HL-60 (cell line): ENCODE measurements at regions not wholly inside any gene's neighbourhood (a gene's known extent, or its start where the extent isn't known, plus 50 kb on each side); places are given as distances from the start of the nearest gene placed in this dataset.

Source experiments
- DNase-seq, 2 experiments: peaks; one replicate each; pipeline ENCODE4 v3.0.0-alpha.2; 2010 to 2020; ENCODE audit warnings: low read depth in 1 of 2, low spot score in 1 of 2
- H3K27ac ChIP-seq: fragments of 250-450 bp; sonication (Bioruptor Pico); replicated peaks from 2 replicates; pipeline ENCODE4 v1.5.1; 2020; ENCODE audit warnings: mild to moderate bottlenecking, moderate library complexity
- H3K27me3 ChIP-seq: fragments of 250-450 bp; sonication (Bioruptor Pico); 2 replicates; pipeline ENCODE4 v1.5.1; 2021; ENCODE audit warnings: mild to moderate bottlenecking, moderate library complexity; ENCODE audit not compliant: insufficient read depth, poor library complexity, severe bottlenecking
- H3K4me3 ChIP-seq: replicated peaks from 2 replicates; pipeline ENCODE4 v1.5.1; 2011; ENCODE audit warnings: mild to moderate bottlenecking, control low read depth, low read length; ENCODE audit not compliant: insufficient read depth
- CTCF ChIP-seq: IDR thresholded peaks from one replicate; pipeline ENCODE4 v1.5.1; 2011; ENCODE audit warnings: low read length, control low read depth, inconsistent platforms; ENCODE audit not compliant: insufficient read depth
- GABPA ChIP-seq: IDR thresholded peaks from 2 replicates; pipeline ENCODE4 v1.6.1; 2012; ENCODE audit warnings: low read depth
- POLR2AphosphoS5 ChIP-seq: IDR thresholded peaks from 2 replicates; pipeline ENCODE4 v1.6.1; 2012; ENCODE audit warnings: low read depth
- REST ChIP-seq: IDR thresholded peaks from 2 replicates; pipeline ENCODE4 v1.6.1; 2012; ENCODE audit warnings: low read depth; ENCODE audit not compliant: insufficient replicate concordance
- SPI1 ChIP-seq: IDR thresholded peaks from 2 replicates; pipeline ENCODE4 v1.6.1; 2012; ENCODE audit warnings: low read depth, mild to moderate bottlenecking, borderline replicate concordance

- TF ChIP-seq CTCF (no peak), POLR2AphosphoS5 (no peak), SPI1 (no peak), REST (no peak), GABPA (no peak)
- DNase-seq = no peak
- H3K27me3 ChIP-seq = no peaks in the 10 kb centered on the region
- H3K27ac ChIP-seq = no peak overlapping the region
- no peak overlapping the region for H3K4me3 ChIP-seq
Measured at GRCh38 chr5:118620233-118620632, 368.1 kb downstream of the DTWD2 start.

- no peak for DNase-seq
Measured at GRCh38 chr5:118619823-118620222, 368.5 kb downstream of the DTWD2 start.

GRCh38 chr5:118616281-118616680, 372.1 kb downstream of the DTWD2 start:
- DNase-seq = no peak
- TF ChIP-seq CTCF = no peak
- no peak for TF ChIP-seq SPI1
- TF ChIP-seq POLR2AphosphoS5 = no peak
- no peak for TF ChIP-seq REST
- no peak for TF ChIP-seq GABPA
- no peaks in the 10 kb centered on the region for H3K27me3 ChIP-seq
- no peak overlapping the region for H3K4me3 ChIP-seq
- no peak overlapping the region for H3K27ac ChIP-seq

More at GRCh38 chr5:118619823-118620222, 368.5 kb downstream of the DTWD2 start:
- Histone ChIP-seq H3K27ac (no peak overlapping the region), H3K4me3 (no peak overlapping the region), H3K27me3 (no peaks in the 10 kb centered on the region)
- TF ChIP-seq GABPA = no peak
- no peak for TF ChIP-seq REST
- no peak for TF ChIP-seq SPI1
- TF ChIP-seq POLR2AphosphoS5 = no peak
- no peak for TF ChIP-seq CTCF
